ENCODE measurements at regions not wholly inside any gene's neighbourhood (a gene's known extent, or its start where the extent isn't known, plus 50 kb on each side); places are given as distances from the start of the nearest gene placed in this dataset.

DNA sequence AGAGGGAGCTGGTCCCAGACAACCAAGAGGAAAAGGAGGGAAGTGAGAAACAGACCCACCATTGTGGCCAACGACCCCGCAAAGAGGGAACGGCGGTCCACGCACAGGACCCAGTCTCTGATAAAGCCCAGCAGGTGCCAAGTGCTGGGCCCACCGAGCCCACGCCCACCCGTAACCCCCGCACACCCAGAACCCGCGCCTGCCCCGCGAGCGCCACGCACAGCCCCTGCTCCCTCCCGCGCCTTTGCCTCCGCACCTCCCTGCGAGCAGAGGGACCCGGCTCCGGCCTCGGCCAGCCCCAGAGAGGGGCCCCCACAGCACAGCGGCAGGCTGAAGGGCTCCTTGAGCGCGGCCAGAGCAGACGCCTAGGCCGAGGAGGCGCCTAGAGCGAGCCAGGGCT lies 1192.2 kb downstream of the PCDH17 start:
- H3K4me1 ChIP-seq (ENCODE audit: control insufficient read depth in 1 of 2, insufficient read depth in 2 of 2, low read length in 2 of 2) = no peaks in the 10 kb centered on the region
- no peaks in the 10 kb centered on the region for H3K9me3 ChIP-seq (ENCODE audit: insufficient read depth, low read depth, low read length)
- WGBS (ENCODE audit: extremely low coverage, insufficient coverage, insufficient read length) = no CpG with 5 or more reads among the region's 29 CpGs

DNA sequence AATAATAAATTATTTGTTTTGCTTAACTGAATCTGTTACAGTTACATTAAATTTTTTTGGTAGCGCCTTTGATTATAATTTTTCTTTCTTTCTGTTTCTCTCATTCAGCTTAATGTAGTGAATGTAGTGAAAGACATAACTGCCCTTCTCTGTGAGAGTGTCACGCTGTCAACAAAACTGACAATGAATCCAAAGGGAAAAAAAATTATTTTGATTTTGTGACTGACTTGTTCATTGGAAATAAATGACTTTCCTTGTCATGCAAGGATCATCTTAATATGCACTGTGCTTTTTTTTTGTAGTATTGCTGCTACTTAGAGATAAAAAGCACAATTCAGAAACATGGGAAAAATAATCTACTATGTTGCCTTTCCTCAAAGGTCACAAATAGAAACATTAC lies 1196.4 kb downstream of the PCDH17 start:
- no peak overlapping the region for H3K23ac ChIP-seq (ENCODE audit: low read length)
- H4K91ac ChIP-seq (ENCODE audit: low read depth, low read length) = no peak overlapping the region
- no peak overlapping the region for H4K12ac ChIP-seq (ENCODE audit: low read depth, low read length)
- no peak overlapping the region for H3K9ac ChIP-seq (ENCODE audit: low read length)
- H2BK120ac ChIP-seq (ENCODE audit: insufficient read depth, low read length, poor library complexity) = no peak overlapping the region
- no peak overlapping the region for H3K4ac ChIP-seq (ENCODE audit: low read depth, low read length)
- no peak overlapping the region for H3K18ac ChIP-seq (ENCODE audit: low read length)
- no peak overlapping the region for H2AK5ac ChIP-seq (ENCODE audit: low read length)
- no peaks in the 10 kb centered on the region for H3K79me1 ChIP-seq (ENCODE audit: low read length)
- H3K4me1 ChIP-seq (ENCODE audit: control insufficient read depth in 1 of 2, insufficient read depth in 2 of 2, low read length in 2 of 2) = no peaks in the 10 kb centered on the region
- no peaks in the 10 kb centered on the region for H3K79me2 ChIP-seq (ENCODE audit: control insufficient read depth, insufficient read depth, low read length, poor library complexity)
- H3K27me3 ChIP-seq (ENCODE audit: insufficient read depth, low read length) = no peaks in the 10 kb centered on the region
- no peaks in the 10 kb centered on the region for H3K9me3 ChIP-seq (ENCODE audit: insufficient read depth, low read depth, low read length)
- H2BK12ac ChIP-seq (ENCODE audit: low read length) = no peak overlapping the region
- no CpG with 5 or more reads among the region's 2 CpGs for WGBS (ENCODE audit: extremely low coverage, insufficient coverage, insufficient read length)
- H3K27ac ChIP-seq (ENCODE audit: low read depth, low read length) = no peak overlapping the region
- no peak overlapping the region for H2BK5ac ChIP-seq (ENCODE audit: low read depth, low read length, poor library complexity)
- H2AFZ ChIP-seq (ENCODE audit: insufficient read depth, low read length, poor library complexity) = no peak overlapping the region
- H4K8ac ChIP-seq (ENCODE audit: low read depth, low read length) = no peak overlapping the region
- H3K4me2 ChIP-seq (ENCODE audit: low read length) = no peak overlapping the region
- H3K14ac ChIP-seq (ENCODE audit: low read length) = no peak overlapping the region
- H3K4me3 ChIP-seq (ENCODE audit: low read depth, low read length) = no peak overlapping the region
- no peak for DNase-seq
- H3K36me3 ChIP-seq (ENCODE audit: control insufficient read depth in 1 of 2, insufficient read depth in 2 of 2, low read length in 2 of 2) = no peaks in the 10 kb centered on the region

More for the DNA sequence above, 1192.2 kb downstream of the PCDH17 start:
- Histone ChIP-seq H4K91ac (ENCODE audit: low read depth, low read length) (no peak overlapping the region), H4K12ac (ENCODE audit: low read depth, low read length) (no peak overlapping the region), H3K4me3 (ENCODE audit: low read depth, low read length) (no peak overlapping the region), H3K79me2 (ENCODE audit: control insufficient read depth, insufficient read depth, low read length, poor library complexity) (no peaks in the 10 kb centered on the region), H3K4ac (ENCODE audit: low read depth, low read length) (no peak overlapping the region), H3K79me1 (ENCODE audit: low read length) (no peaks in the 10 kb centered on the region), H4K8ac (ENCODE audit: low read depth, low read length) (no peak overlapping the region), H3K18ac (ENCODE audit: low read length) (no peak overlapping the region), H3K27me3 (ENCODE audit: insufficient read depth, low read length) (no peaks in the 10 kb centered on the region), H3K4me2 (ENCODE audit: low read length) (no peak overlapping the region), H2BK5ac (ENCODE audit: low read depth, low read length, poor library complexity) (no peak overlapping the region), H3K27ac (ENCODE audit: low read depth, low read length) (no peak overlapping the region), H2BK12ac (ENCODE audit: low read length) (no peak overlapping the region), H3K9ac (ENCODE audit: low read length) (no peak overlapping the region), H2AFZ (ENCODE audit: insufficient read depth, low read length, poor library complexity) (no peak overlapping the region), H3K14ac (ENCODE audit: low read length) (no peak overlapping the region), H3K23ac (ENCODE audit: low read length) (no peak overlapping the region), H2AK5ac (ENCODE audit: low read length) (no peak overlapping the region), H3K36me3 (ENCODE audit: control insufficient read depth in 1 of 2, insufficient read depth in 2 of 2, low read length in 2 of 2) (no peaks in the 10 kb centered on the region), H2BK120ac (ENCODE audit: insufficient read depth, low read length, poor library complexity) (no peak overlapping the region)
- no peak for DNase-seq

DNA sequence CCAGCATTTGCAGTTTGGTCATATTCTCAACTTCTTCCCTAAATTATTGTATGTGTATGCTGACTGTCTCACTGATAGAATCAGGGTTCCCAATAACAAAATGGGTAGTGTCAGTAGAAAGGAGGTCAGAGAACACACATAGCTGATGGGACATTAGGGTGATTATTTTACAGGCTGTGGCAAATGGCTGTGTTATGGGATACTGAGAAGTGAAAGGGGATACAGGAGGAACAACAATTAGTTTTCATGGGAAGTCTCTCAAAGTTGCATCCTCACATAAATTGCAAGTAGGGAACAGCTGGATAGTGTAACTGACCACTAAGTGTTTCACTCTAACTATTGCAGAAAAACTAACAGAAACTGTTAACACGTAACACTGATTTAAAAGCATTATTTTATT lies 1199.3 kb downstream of the PCDH17 start:
- Histone ChIP-seq H2AFZ (ENCODE audit: insufficient read depth, low read length, poor library complexity) (no peak overlapping the region), H4K91ac (ENCODE audit: low read depth, low read length) (no peak overlapping the region), H3K4ac (ENCODE audit: low read depth, low read length) (no peak overlapping the region), H2BK12ac (ENCODE audit: low read length) (no peak overlapping the region), H3K23ac (ENCODE audit: low read length) (no peak overlapping the region), H3K79me1 (ENCODE audit: low read length) (no peaks in the 10 kb centered on the region), H2BK5ac (ENCODE audit: low read depth, low read length, poor library complexity) (no peak overlapping the region), H4K8ac (ENCODE audit: low read depth, low read length) (no peak overlapping the region), H3K9me3 (ENCODE audit: insufficient read depth, low read depth, low read length) (no peaks in the 10 kb centered on the region), H3K18ac (ENCODE audit: low read length) (no peak overlapping the region), H4K12ac (ENCODE audit: low read depth, low read length) (no peak overlapping the region), H3K4me1 (ENCODE audit: control insufficient read depth in 1 of 2, insufficient read depth in 2 of 2, low read length in 2 of 2) (no peaks in the 10 kb centered on the region), H3K27me3 (ENCODE audit: insufficient read depth, low read length) (no peaks in the 10 kb centered on the region), H3K9ac (ENCODE audit: low read length) (no peak overlapping the region), H3K79me2 (ENCODE audit: control insufficient read depth, insufficient read depth, low read length, poor library complexity) (no peaks in the 10 kb centered on the region), H2AK5ac (ENCODE audit: low read length) (no peak overlapping the region), H3K36me3 (ENCODE audit: control insufficient read depth in 1 of 2, insufficient read depth in 2 of 2, low read length in 2 of 2) (no peaks in the 10 kb centered on the region), H3K4me3 (ENCODE audit: low read depth, low read length) (no peak overlapping the region), H3K27ac (ENCODE audit: low read depth, low read length) (no peak overlapping the region), H3K14ac (ENCODE audit: low read length) (no peak overlapping the region), H3K4me2 (ENCODE audit: low read length) (no peak overlapping the region), H2BK120ac (ENCODE audit: insufficient read depth, low read length, poor library complexity) (no peak overlapping the region)
- DNase-seq = no peak
- WGBS (ENCODE audit: extremely low coverage, insufficient coverage, insufficient read length) = no CpG with 5 or more reads among the region's 1 CpG

DNA sequence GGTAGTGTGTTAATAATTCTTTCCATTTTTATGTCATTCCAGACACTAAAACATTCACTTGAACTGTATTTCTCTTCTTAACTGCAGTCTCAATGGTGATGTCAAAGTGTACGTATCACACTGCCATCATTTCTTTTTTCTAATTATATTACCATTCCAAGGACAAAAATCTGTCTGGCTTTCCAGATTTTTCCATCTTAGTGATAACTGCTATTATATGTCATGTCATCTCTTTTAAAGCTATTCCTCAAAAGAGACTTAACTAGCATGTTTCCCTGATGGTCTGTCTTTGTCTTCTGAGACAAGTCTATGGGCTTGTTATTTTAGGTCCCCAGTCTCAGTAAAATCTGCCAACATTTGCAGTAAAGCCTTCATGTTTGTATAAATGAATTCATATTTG lies 1207.1 kb downstream of the PCDH17 start:
- H2BK5ac ChIP-seq (ENCODE audit: low read depth, low read length, poor library complexity) = no peak overlapping the region
- no peaks in the 10 kb centered on the region for H3K9me3 ChIP-seq (ENCODE audit: insufficient read depth, low read depth, low read length)
- H3K23ac ChIP-seq (ENCODE audit: low read length) = no peak overlapping the region
- no peak overlapping the region for H3K27ac ChIP-seq (ENCODE audit: low read depth, low read length)
- H4K12ac ChIP-seq (ENCODE audit: low read depth, low read length) = no peak overlapping the region
- no peak overlapping the region for H2AFZ ChIP-seq (ENCODE audit: insufficient read depth, low read length, poor library complexity)
- H2AK5ac ChIP-seq (ENCODE audit: low read length) = no peak overlapping the region
- peaks cover 3% of the 10 kb centered on the region in 2 experiments for H3K4me1 ChIP-seq (ENCODE audit: control insufficient read depth in 1 of 2, insufficient read depth in 2 of 2, low read length in 2 of 2)
- H3K79me1 ChIP-seq (ENCODE audit: low read length) = no peaks in the 10 kb centered on the region
- H3K18ac ChIP-seq (ENCODE audit: low read length) = no peak overlapping the region
- DNase-seq = no peak
- no peak overlapping the region for H4K91ac ChIP-seq (ENCODE audit: low read depth, low read length)
- WGBS (ENCODE audit: extremely low coverage, insufficient coverage, insufficient read length) = no CpG with 5 or more reads among the region's 1 CpG
- no peaks in the 10 kb centered on the region for H3K36me3 ChIP-seq (ENCODE audit: control insufficient read depth in 1 of 2, insufficient read depth in 2 of 2, low read length in 2 of 2)
- no peak overlapping the region for H4K8ac ChIP-seq (ENCODE audit: low read depth, low read length)
- no peak overlapping the region for H2BK120ac ChIP-seq (ENCODE audit: insufficient read depth, low read length, poor library complexity)
- no peak overlapping the region for H2BK12ac ChIP-seq (ENCODE audit: low read length)
- no peak overlapping the region for H3K4me3 ChIP-seq (ENCODE audit: low read depth, low read length)
- H3K79me2 ChIP-seq (ENCODE audit: control insufficient read depth, insufficient read depth, low read length, poor library complexity) = no peaks in the 10 kb centered on the region
- no peak overlapping the region for H3K9ac ChIP-seq (ENCODE audit: low read length)
- no peak overlapping the region for H3K4me2 ChIP-seq (ENCODE audit: low read length)
- no peak overlapping the region for H3K14ac ChIP-seq (ENCODE audit: low read length)
- no peaks in the 10 kb centered on the region for H3K27me3 ChIP-seq (ENCODE audit: insufficient read depth, low read length)
- no peak overlapping the region for H3K4ac ChIP-seq (ENCODE audit: low read depth, low read length)

Measured in trophoblast cell (in vitro differentiated cells and primary cell).